ENCODE measurements at regions not wholly inside any gene's neighbourhood (a gene's known extent, or its start where the extent isn't known, plus 50 kb on each side); places are given as distances from the start of the nearest gene placed in this dataset.
"Not testable (repeated sequence)": the region's sequence is repeated elsewhere in the genome, so short reads cannot be mapped to it uniquely, and the experiment has no call there.

DNA sequence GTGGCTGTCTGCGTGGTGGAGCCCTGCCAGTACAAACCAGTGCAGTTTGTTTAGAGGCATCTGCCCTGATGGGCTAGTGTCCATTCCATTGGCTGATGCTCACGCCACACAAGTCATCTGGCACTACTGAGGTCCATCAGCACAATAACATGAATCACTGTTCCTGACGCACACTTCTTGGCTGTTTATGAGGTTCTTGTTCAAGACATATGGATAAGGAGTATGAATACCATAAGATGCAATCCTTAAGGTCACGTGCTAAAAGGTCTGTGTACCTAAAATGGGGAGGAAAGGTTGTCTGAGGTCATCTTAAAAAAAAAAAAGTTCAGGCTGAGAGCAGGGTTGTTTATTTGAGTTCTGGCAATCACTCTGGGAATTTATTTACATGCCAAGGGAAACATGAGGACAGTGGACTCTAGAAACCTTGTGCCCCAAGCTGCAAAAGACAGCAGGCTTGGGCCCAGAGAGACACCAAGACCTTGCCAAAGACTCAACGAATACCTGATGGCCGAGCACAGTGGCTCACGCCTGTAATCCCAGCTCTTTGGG is 54.1 kb upstream of the SHLD1 start:
- no peak for ATAC-seq

DNA sequence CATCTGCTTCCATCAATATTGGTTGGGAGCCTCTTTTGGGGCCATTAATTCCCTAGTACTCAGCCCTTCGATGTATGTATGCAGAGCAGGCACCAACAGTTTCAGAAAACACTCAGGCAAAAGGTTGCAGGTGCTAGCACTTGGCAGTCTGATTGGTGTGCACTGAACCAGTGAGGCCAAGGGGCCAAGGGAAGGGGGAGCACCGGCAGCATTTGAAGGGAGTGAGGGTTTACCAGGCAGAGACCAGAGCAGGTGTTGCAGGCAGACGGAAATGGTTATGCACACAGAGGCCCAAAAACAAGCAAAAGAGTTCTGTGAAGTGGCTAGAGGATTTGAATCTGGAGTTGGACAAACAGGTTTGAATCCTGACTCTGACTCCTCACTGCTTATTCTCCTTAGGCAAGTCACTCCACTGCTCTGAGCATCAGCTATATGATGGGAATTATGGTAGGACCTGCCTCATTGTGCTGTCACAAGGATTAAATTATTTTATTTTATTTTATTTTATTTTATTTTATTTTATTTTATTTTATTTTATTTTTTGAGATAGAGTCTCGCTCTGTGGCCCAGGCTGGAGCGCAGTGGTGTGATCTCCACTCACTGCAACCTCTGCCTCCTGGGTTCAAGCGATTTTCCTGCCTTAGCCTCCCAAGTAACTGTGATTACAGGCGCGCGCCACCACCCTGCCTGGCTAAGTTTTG is 58.1 kb upstream of the SHLD1 start:
- no peak for ATAC-seq

DNA sequence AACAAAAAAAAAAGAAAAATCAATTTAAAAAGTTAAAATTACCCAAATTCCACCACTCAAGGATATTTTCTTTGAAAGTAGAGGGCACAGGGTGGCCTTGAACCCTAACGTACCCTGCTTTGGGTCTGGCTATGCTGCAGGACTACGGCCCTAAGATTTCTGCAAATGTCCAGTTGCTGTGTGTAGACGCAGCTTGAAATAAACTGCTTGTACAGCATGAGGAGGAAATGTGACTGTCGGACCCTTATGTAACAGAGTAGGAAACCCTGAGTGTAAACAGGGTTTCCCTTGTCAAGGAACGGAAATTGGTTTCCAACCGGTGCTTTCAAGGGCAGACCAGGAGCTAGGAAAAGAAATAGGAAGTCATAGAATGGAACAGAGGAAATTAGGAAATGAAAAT is 60.7 kb upstream of the SHLD1 start:
- ATAC-seq = no peak

DNA sequence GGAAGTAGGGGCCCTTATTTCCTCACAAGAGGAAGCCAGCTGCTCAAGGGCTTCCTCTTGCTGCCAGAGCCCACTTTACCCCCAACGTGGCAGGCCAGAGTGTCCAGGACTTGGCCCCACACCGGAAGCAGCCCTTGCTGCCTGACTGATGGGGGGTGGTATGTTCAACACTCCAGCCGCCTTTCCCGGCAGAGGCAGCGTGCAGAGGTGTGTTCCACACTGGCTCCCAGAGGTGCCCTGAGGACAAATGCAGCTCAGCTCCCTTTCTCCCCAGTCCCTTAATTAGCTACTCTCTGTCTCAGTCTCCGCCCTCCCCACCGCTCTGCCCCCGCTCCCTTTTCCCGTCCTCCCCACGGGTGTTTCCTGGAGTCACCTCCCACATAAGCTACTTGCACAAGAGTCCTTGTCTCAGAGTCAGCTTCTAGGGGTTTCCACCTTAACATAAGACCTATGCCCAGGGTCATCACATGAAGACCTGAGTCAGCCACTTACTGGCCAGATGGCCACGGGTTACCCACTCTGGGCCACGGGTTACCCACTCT is 61.7 kb upstream of the SHLD1 start:
- ATAC-seq = no peak

DNA sequence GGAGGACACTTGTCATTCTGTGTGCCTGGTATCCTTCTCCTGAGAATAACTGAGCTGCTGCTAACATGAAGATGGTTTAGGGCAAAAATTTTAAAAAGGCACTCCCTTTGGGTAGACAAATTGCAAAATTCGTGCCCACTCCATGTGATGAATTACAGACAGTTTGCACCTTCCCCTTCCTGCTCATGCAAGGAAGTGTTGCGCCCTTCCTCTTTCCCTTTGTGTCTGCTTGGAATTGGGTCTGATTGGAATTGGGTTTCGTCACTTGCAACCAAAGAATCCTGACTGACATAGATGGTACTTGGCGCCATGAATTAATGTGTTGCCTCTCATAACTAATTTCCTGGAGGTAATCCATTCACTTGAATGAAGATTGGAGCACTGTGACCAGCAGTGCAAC is 62.3 kb upstream of the SHLD1 start:
- ATAC-seq = no peak

DNA sequence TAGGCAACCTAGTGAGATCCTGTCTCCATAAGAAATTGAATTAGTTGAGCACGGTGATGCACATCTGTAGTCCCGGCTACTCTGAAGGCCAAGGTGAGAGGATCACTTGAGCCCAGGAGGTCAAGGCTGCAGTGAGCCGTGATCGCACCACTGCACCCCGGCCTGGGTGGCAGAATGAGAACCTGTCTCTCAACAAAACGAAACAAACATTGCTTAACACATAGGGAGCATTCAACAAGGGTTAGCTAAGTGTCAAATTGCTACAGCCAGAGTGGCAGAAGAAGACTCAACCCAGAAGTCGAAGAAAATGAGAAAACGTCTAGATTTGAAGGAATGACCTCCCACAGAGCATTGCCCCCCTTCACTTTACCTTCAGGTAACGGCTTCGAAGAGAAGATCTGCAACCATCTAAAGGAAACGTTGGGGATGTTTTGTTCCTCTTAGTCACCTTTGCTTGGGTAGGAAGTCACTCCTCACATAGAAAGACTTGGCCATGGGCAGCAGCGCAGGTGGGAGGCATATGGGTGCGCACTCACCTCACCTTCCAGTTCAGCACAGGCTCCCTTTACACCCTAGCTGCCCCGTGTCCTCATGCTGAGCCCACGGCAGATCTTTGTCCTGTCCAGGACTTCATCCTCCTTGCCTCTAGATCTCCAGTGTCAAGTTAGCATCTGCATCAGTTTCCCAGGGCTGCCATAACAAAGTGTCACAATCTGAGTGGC is 63.7 kb upstream of the SHLD1 start:
- no peak for ATAC-seq

DNA sequence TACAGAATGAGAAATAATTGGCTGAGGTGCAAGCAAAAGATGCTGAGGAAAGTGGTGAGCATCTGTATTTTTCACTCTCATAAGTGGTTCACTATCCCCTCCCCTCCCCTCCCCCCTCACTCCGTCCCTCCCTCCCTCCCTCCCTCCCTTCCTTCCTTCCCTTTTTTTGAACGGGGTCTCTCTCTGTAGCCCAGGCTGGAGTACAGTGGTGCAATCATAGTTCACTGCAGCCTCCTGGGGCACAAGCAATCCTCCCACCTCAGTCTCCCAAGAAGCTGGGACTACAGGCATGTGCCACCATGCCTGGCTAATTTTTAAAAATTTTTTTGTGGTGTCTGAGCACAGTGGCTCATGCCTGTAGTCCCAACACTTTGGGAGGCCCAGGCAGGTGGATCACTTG is 67.6 kb upstream of the SHLD1 start:
- ATAC-seq = not testable (repeated sequence)

DNA sequence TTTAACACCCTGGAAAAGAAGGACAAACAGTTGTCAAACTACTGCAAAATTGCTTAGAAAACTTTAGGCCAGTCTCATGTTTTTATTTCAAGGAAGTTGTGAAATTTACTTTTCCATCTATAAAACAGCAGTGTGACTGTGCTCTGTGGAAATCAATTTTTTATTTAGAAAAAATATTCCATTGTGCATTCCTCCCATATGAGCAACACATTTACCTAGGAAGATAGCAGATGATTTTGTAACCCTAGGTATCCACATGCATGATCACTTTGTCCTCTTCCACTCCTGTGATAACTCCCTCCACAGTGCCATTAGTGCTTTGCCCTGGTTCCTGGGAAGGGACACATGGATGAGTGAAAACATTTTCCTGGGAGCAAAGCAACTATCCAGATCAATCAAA is 69.4 kb upstream of the GPCPD1 start:
- no peak for ATAC-seq

DNA sequence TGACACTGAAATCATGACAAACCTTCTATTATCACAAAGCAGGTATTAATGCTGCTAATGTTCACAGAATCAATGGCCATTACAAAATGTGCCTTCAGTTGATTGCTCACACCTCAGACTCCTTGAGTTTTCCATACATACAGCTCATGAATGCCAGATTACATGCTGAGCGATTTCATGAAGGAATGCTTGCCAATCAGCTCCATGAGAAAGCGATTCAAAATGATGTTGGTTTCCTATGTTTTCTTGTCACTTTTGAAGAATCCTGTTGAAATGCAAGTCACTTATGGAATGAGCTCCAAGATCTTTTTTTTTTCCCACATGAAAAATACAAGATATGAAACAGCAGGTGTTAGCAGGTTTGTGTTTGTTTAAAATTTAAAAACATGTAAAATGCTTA is 68.0 kb upstream of the GPCPD1 start:
- no peak for ATAC-seq

DNA sequence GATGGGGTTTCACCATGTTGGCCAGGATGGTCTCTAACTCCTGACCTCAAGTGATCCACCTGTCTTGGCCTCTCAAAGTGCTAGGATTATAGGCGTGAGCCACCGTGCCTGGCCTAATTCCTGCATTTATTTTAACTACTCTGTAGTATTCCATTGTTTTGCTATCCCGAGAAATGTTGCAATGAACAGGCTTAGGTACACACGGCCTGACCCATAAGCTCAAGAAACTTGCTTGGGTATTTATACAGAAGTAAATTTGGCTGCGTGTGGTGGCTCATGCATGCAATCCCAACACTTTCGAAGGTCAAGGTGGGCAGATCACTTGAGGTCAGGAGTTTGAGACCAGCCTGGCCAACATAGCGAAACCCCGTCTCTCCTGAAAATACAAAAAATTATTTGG is 67.1 kb upstream of the GPCPD1 start:
- not testable (repeated sequence) for ATAC-seq

DNA sequence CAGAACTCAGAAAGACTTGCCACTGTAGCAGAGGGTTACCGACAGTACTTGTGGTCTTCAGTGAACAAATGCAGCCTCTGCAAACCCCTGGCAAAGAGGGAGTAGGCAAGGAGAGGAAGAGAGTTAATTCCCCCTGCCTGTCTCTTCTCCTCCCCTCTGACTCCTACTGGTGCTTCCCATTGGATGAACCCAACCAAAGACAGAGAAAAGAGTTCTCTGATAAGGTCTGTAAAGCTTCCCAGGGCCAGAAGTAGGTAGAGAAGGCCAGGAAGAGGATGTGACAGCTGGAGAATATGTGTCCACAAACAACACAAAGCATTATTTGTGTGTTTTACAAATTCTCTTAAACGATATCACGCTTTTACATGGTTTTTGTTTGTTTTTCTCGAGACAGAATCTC is 66.6 kb upstream of the GPCPD1 start:
- no peak for ATAC-seq

DNA sequence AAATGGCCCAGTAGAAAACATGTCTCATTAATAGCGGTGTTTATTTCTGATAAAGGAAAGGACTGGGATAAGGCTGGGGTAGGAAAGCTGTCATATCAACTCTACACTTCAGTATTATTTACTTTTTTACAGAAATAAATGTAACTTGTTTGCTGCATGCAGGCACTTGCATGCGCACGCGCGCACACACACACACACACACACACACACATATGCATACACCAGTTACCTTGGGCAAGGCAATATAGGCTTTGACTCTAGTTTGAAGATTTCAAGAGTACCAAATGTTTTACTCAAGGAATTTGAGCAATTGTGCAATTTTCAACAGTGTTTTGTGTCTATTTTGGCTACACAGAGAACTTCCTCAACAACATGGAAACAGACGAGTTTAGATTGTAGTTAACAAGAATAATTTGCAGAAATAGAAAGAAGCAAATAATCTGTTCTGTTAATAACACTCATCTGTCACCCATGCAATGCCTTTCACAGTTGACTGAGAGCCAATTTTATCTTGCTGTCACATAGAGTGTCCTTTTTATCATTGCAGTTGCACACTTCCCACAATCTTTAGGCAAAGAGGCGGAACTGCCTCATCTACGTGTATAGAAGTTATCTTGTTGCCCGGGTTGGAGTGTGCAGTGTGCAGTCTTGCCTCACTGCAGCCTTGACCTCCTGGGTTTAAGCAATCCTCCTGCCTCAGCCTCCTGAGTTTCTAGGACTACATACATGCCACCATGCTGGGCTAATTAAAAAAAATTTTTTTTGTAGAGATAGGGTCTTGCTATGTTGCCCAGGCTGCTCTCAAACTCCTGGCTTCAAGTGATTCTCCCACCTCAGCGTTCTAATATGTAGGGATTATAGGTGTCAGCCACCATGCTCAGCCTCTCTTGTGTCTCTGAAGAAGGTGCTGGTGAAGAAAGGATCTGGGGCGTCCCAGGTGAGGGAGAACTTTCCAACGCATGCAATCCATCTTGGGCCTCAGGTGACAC is 64.6 kb upstream of the GPCPD1 start:
- no peak for ATAC-seq

DNA sequence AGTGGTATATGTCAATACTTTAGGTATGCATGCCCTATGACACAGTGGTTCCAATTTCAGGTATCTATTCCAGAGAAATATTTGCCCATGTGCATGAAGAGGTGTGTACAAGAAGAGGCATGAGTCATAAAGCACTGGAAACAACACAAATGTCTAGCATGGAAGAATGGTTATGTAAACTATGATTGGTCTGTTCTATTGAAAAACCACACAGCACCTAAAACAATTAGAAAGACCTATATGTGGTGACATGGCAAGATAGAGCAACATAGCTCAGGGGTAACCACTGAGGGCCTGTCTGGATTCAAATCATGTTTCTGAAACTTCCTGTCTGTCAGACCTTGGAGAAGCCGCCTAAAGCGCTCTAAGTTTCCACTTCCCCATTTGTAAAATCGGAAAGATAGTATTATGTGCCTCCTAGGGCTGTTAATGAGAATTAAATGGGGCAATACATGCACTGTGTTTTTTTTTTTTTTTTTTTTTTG is 63.4 kb upstream of the GPCPD1 start:
- peak; percentile 96 to 97 for ATAC-seq

DNA sequence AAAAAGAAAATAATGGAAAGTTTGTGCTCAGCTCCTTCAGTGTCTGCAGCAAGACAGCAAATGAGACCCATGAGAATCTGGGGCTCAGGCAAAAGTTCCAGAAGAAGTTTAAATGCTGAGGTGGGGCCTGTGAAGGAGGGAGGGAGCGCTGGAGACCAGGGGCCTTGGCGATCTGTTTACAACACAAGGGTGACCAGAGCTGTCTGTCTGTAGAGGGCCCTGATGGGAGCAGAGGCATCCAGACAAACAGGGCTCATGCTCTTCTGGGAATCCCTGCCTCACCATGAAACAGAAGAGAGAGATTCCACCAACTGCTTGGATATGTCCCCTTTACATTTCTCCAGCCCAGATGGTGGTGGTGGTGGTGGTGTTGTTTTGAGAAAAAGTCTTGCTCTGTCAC is 60.1 kb upstream of the GPCPD1 start:
- no peak for ATAC-seq

DNA sequence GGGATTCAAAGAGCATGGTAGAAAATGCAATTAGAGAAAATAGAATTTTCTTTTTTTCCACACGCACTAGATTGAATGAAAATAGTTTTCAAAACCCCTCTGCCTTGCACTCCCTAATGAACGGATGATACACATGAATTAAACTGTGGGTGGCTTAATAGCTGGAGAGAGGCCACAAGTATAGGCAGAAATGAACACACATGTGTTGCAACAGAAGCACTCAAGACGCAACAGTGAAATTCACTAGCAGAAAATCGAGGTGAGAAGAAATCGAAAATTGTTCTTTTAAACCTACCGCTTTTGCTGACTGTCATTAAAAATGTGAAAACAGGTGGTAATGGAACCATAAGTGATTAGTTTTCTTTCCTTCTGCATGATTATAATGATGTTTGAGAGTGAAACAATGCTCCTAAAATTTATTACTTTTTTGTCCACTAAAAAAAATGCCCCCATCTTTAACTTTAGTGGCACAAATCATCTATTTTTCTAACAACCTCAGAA is 59.3 kb upstream of the GPCPD1 start:
- ATAC-seq = no peak

DNA sequence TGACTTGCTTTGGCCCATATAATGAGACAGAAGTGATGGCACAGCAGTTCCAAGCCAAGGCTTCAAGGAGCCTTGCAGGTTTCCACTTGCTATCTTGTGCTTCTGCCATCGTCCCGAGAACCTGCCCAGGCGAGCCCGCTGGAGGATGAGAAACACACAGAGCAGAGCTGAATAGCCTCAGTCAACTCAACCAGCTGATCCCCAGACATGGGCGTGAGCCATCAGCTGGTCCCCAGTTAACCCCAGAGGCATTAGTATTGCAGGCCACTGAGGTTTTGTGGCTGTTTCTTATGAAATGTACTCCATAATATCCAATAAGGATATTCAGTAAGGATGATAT is 57.7 kb upstream of the GPCPD1 start:
- ATAC-seq = no peak

DNA sequence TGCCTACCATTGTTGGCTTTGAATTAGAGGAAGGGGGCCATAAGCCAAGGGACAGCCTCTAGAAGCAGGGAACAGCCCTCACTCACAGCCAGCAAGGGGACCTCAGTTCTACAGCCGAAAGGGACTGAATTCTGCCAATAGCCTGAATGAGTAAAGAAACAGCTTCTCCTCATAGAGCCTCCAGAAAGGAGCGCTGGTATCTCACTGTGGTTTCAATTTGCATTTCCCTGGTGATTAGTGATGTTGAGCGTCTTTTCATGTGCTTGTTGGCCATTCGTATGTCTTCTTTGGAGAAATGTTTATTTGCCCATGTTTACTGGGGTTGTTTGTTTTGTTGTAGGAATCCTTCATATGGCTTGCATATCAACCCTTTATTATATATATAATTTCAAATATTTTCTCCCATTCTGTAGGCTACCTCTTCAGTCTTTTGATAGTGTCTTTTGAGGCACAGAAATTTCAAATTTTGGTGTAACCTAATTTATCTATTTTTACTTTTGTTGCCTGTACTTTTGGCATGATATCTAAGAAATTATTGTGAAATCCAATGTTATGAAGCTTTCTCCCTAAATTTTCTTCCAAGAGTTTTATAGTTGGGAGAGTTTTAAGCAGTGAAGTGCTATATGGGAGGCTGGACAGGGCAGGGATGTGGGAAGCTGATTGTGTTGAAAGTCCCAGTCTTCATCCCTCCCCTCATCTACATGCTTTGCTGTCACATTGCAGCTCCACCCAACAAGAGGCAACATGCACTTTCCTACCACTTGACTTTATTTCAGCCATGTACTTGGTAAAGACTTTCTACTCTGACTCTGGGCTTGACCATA is 57.1 kb upstream of the GPCPD1 start:
- no peak for ATAC-seq

DNA sequence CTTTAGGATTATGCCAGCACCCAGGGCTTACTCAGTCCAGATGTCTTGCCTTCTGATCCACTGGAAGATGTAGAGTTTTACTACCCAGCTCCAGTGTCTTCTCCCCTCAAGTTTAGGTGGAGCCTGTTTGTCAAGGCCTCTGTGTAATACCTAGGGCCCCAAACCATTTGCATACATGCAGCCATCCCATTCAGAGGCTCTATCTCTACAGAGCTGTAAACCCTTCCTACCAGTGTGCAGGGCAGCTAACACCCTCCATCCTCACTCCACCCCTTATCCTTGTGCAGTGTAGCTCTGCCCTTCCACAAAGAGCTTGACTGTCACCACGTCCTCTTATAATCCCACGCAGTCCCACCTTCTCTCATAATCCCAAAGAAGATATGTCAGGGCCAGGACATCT is 54.6 kb upstream of the GPCPD1 start:
- no peak for ATAC-seq

DNA sequence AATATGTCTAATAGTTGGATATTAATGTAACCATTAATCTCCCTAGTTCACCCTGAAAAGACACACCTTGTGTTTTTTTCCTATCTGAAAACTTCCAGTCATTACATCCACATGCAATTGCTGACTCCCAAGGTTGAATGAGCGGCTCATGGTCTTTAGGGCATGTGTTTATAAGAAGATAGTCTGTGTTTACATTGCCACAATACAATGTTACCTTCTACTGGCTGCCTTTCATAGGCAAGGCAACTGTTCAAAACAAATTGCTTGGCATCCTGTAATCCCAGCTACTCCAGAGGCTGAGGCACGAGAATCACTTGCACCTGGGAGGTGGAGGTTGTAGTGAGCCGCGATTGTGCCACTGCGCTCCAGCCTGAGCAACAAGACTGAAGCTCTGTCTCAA is 52.6 kb upstream of the GPCPD1 start:
- no peak for ATAC-seq

DNA sequence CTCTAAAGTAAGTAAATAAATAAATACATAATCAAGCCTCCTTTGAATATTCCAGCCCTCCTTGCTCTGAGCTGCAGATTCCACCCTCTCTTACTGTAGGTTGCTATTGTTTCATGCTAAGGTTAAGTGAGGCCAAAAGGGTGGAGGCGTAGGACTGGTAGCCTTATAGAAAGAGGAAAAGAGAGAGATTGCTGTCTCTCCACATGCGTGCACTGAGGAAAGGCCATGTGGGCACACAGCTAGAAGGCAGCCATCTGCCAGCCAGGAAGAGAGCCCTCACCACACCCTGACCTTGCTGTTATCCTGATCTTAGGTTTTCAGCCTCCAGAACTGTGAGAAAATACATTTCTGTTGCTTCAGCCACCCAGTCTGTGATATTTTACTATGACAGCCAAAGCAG is 52.0 kb upstream of the GPCPD1 start:
- ATAC-seq = no peak

DNA sequence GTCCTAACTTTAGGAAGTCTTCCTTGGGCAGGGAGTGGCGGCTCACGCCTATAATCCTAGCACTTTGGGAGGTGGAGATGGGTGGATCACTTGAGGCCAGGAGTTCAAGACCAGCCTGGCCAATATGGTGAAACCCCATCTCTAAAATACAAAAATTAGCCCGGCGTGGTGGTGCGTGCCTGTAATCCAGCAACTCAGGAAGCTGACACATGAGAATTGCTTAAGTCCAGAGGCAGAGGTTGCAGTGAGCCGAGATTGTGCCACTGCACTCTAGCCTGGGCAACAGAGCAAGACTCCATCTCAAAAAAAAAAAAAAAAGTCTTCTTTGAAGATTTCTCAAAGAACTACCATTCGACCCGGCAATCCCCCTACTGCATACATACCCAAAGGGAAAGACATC is 50.0 kb upstream of the GPCPD1 start:
- not testable (repeated sequence) for ATAC-seq
